ENCODE measurements at regions not wholly inside any gene's neighbourhood (a gene's known extent, or its start where the extent isn't known, plus 50 kb on each side); places are given as distances from the start of the nearest gene placed in this dataset.

GRCh38 chr3:82053236-82053635 is 291.8 kb upstream of the GBE1 start:
- no peak for TF ChIP-seq CTCF (conservative IDR thresholded peaks at IDR 0.05; ENCODE audit: low read depth)
- DNase-seq (ENCODE audit: low spot score) = no peak
- ChIA-PET POLR2A (ENCODE audit: low non-redundant PET) (no interaction called here), CTCF (no interaction called here)
- no peak overlapping the region for H3K27ac ChIP-seq

GRCh38 chr3:82050382-82050781 is 288.9 kb upstream of the GBE1 start:
- ChIA-PET CTCF (no interaction called here), POLR2A (ENCODE audit: low non-redundant PET) (no interaction called here)
- no peak overlapping the region for H3K27ac ChIP-seq
- TF ChIP-seq CTCF (conservative IDR thresholded peaks at IDR 0.05; ENCODE audit: low read depth) = no peak
- peak; percentile 2 for DNase-seq (ENCODE audit: low spot score)

GRCh38 chr3:82048711-82049110 is 287.3 kb upstream of the GBE1 start:
- TF ChIP-seq CTCF (conservative IDR thresholded peaks at IDR 0.05; ENCODE audit: low read depth) = no peak
- ChIA-PET CTCF (no interaction called here), POLR2A (ENCODE audit: low non-redundant PET) (no interaction called here)
- DNase-seq (ENCODE audit: low spot score) = no peak
- H3K27ac ChIP-seq = no peak overlapping the region

- no peak for DNase-seq (ENCODE audit: low spot score)
- POLR2A ChIA-PET (ENCODE audit: low non-redundant PET) = no interaction called here
- CTCF ChIA-PET = no interaction called here
- H3K27ac ChIP-seq = no peak overlapping the region
- TF ChIP-seq CTCF (conservative IDR thresholded peaks at IDR 0.05; ENCODE audit: low read depth) = no peak
Measured at GRCh38 chr3:82044930-82045705, 283.7 kb upstream of the GBE1 start.

- no peak for TF ChIP-seq CTCF (conservative IDR thresholded peaks at IDR 0.05; ENCODE audit: low read depth)
- no peak overlapping the region for H3K27ac ChIP-seq
- POLR2A ChIA-PET (ENCODE audit: low non-redundant PET) = no interaction called here
- DNase-seq (ENCODE audit: low spot score) = no peak
- CTCF ChIA-PET = no interaction called here
Measured at GRCh38 chr3:82038556-82038955, 277.1 kb upstream of the GBE1 start.

- H3K27ac ChIP-seq = no peak overlapping the region
- DNase-seq (ENCODE audit: low spot score) = no peak
- no peak for TF ChIP-seq CTCF (conservative IDR thresholded peaks at IDR 0.05; ENCODE audit: low read depth)
- ChIA-PET POLR2A (ENCODE audit: low non-redundant PET) (no interaction called here), CTCF (no interaction called here)
Measured at GRCh38 chr3:82033186-82033585, 271.7 kb upstream of the GBE1 start.

All from RWPE1 (cell line).